HG03460 (cell line): ENCODE measurements at regions not wholly inside any gene's neighbourhood (a gene's known extent, or its start where the extent isn't known, plus 50 kb on each side); places are given as distances from the start of the nearest gene placed in this dataset.
"Not testable (repeated sequence)": the region's sequence is repeated elsewhere in the genome, so short reads cannot be mapped to it uniquely, and the experiment has no call there.

Experiments used
- ATAC-seq: cut with Tn5 transposase; IDR thresholded peaks from one replicate; pipeline ENCODE4 v1.9.1; 2021; ENCODE audit not compliant: unreplicated experiment

GRCh38 chr7:126016722-126017121 is 1087.1 kb upstream of the POT1 start:
- ATAC-seq, result no peak

DNA sequence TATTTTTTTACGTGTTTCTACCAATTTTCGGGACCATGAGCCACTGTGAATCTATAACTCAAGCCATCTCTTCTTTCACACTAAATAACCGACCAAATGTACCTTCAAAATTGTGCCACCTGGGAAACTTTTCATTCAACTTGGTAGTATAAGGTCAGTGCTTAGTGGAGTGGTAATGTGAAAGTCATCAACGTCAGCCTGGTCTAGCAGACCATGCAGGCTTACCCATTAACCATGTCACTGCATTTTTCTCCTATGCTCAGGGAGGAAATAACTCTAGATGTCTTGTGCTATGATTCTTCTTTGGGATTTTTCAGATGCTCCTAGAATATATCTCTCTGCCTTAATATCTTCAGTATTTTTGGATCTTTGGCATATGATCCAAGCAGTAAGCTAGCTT is 1075.4 kb upstream of the POT1 start:
- ATAC-seq, result no peak

- ATAC-seq, result no peak
Measured at GRCh38 chr7:126001349-126001748, 1071.7 kb upstream of the POT1 start.

GRCh38 chr7:125984795-125985194 is 1055.2 kb upstream of the POT1 start:
- no peak for ATAC-seq

GRCh38 chr7:125971656-125972055 is 1042.0 kb upstream of the POT1 start:
- no peak for ATAC-seq

DNA sequence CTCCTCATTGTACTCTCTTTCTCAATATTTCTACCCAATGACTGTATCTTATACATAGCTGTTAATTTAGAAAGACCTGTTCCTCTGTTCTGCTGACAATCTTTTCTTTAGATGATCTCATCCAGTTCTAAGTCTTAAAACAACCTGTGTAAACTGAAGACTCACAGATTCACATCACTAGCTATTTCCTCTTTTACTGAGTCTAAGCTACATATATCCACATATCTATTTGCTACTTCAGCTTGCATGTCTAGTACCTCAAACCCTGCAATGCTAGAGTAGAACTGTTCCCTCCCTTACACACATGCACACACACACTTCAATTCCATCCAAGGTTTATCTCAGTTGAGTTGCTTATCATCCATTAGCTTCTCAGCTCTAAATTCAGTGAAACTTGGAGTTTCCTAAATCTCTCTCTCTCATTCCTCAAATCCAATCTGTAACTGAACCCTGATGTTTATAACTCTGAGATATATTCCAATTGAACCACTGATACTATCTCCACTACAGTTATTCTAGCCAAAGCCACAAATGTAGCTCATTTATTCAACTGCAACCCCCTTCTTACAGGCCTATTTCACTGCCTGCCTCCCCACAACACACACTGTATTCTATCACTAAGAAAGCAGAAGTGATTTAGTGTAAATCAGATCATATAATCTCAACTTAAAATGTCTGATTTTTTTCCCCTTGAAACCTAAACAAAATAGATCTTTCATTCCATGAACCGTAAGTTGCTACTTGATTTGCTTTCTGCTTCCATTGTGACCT is 1036.8 kb upstream of the POT1 start:
- no peak for ATAC-seq

- no peak for ATAC-seq
Measured at GRCh38 chr7:125934955-125935354, 1005.3 kb upstream of the POT1 start.

DNA sequence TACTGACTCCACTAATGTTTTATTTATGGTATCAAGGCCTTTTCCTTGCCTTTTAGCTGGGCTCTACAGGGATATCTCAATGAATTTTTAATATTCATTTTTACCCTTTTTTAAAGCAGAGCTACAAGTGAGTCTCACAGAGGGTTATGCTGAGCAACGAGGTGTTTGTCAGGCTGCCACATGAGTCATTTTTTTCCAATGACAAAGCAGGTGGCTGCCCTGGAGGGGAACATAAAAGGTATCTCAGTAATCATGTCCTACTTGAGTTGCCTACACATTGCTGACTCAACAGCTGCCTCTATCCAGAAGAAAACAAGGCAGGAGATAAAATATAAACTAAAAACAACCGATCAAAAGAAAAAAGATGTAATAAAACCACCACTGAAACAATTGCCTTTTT is 1004.9 kb upstream of the POT1 start:
- ATAC-seq, result no peak

DNA sequence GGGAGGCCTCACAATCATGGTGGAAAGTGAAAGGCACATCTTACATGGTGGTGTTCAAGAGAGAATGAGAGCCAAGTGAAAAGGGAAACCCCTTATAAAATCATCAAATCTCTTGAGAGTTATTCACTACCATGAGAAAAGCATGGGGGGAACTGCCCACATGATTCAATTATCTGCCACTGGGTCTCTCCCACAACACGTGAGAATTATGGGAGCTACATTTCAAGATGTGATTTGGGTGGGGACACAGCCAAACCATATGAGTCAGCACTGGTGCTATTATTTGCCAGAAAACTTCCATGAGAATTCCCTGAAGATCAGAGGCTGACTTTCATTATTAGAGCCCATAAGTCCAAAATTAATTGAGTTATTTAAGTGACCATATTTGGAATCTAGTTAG is 1001.2 kb upstream of the POT1 start:
- ATAC-seq, result no peak

GRCh38 chr7:125927556-125927955 is 997.9 kb upstream of the POT1 start:
- no peak for ATAC-seq

- no peak for ATAC-seq
Measured at GRCh38 chr7:125926621-125927020, 997.0 kb upstream of the POT1 start.

DNA sequence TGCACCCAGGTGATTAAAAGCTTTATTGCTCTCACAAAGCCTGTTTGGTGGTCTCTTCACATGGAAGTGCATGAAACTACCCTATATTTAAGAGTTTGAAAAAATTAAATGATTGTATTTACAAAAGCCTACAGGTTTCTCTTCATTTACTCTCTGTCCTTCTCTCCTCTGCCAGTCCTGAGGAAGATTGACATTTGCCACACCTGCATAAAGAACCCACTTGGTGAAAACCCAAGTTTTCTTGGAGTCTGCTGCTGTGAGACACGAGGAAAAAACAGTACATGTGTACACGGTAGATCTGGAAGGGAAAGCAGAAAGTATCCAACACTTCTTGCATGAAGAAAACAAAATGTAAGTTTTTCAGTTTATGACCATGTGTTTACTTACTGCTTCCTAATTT is 994.4 kb upstream of the POT1 start:
- ATAC-seq, result no peak

DNA sequence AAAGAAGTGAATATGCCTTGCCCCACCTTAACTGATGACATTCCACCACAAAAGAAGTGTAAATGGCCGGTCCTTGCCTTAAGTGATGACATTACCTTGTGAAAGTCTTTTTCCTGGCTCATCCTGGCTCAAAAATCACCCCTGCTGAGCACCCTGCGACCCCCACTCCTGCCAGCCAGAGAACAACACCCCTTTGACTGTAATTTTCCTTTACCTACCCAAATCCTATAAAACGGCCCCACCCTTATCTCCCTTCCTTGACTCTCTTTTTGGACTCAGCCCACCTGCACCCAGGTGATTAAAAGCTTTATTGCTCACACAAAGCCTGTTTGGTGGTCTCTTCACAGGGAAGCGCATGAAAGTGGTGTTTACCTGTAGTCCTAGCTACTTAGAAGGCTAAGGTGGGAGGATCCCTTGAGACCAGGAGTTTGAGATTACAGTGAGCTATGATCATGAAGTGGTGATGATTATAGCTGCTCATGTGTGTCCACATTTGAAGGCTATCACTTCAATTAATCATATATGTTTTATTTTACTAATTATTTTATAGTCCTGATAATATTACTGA is 985.8 kb upstream of the POT1 start:
- not testable (repeated sequence) for ATAC-seq

GRCh38 chr7:125908711-125909110 is 979.1 kb upstream of the POT1 start:
- ATAC-seq, result no peak

DNA sequence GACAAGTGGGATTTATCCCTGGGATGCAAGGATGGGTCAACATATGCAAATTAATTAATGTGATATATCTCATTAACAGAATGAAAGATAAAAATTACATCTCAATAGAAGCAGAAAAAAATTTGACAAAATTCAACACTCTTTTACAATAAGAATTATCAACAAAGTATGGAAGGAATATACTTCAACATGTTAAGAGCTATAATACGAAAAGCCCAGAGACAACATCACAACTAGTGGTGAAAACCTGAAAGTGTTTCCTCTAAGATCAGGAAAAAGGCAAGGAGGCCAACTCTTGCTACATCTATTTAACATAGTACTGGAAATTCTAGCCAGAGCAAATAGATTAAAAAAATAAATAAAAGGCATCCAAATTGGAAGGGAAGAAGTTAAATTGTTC is 970.0 kb upstream of the POT1 start:
- ATAC-seq, result no peak

DNA sequence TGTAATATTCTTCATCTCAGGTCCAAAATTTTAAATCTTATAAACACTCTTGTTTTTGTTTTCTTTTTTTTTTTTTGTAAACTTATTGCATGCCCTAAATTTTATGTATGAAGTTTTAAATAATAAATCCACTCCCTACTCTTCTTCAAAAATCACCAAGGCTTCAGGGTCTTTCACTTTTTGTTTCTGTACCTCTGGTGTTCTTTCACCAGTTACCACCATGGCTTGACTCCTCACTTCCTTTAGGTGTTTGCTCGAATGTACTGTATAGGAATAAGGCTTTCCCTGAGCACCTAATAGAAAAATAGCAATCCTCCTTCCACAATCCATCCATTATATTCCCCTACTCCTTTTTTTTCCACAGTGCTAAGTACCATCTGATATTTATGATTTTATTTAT is 962.8 kb upstream of the POT1 start:
- ATAC-seq, result no peak

GRCh38 chr7:125878988-125879387 is 949.4 kb upstream of the POT1 start:
- no peak for ATAC-seq

DNA sequence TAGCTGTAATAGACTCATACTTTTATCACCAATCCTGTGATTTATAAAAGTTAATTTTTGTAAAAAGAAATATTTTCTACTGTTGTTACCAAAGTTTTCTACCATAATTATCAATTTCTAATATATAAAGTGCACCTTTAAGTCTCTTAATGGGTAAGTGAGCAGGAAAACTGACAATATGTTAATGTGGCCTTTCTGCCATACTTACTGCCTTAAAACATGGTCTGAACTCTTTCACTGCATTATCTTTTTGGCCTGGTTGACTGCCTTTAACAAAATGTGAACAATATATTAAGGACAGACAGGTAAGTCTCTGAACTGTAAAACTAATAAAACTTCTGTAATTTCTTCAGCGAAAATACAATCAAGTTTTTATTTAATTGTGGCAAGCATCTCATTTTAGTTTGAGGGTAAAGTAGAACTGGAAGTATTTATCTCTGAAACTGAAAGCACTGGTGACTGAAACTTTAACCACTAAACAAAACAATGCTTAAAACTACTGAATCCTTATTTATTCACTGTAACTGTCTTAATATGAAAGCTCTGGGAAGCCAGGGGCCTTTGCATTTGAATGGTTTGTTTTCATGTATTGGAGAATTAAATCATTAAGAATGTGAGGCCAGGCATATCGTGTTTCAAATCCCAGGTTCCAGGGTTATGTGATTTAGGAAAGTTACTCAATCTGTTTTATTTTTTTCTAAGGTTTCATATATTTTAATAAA is 948.8 kb upstream of the POT1 start:
- ATAC-seq, result no peak

GRCh38 chr7:125877246-125877645 is 947.6 kb upstream of the POT1 start:
- no peak for ATAC-seq

DNA sequence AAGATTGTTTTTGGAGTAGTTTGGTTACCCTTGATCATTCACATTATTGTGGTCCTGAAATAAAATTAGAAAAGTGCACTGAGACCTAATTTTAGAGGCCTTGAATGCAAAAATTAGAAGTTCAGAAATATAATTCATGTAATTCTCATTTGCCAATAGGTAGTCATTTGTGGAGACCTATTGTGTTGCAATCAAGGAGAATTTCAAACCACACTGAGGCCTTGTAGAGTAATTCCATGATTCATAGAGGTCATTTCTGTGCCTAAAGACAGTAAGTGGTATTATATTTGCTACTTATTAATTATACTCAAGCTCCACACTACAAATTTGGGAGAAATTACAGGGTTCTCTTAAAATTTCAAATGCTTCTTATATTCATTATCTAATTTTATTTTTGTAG is 946.8 kb upstream of the POT1 start:
- ATAC-seq, result no peak

DNA sequence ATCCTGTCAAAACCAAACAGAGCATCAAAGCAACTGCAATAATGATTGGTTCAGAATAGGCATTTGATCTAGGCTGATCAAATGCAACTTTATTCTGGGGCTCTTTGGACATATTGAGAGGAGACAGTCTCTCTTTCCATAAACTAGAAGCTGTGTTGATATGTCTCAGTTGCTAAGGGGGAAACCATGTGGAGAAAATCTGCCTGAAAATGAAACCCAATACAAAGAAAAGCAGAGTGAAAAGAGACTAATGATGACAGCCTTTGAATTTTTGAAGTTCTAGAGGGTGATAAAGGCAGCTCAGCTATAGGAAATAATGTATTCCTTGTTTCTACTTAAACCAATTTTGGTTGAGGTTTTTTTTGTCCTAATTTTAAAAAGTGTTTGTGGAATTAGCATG is 941.8 kb upstream of the POT1 start:
- ATAC-seq, result no peak

GRCh38 chr7:125857606-125858005 is 928.0 kb upstream of the POT1 start:
- no peak for ATAC-seq
